CD4-positive, alpha-beta T cell treated with Interleukin-12 subunit alpha and Interleukin-12 subunit beta, for 1 hour (primary cell): ENCODE measurements at regions not wholly inside any gene's neighbourhood (a gene's known extent, or its start where the extent isn't known, plus 50 kb on each side); places are given as distances from the start of the nearest gene placed in this dataset.

ENCODE experiments used
- DNase-seq: peaks from one replicate; pipeline ENCODE4 v3.0.0-alpha.2; 2020

GRCh38 chr11:36807871-36808270 is 209.8 kb upstream of the RAG2 start:
- DNase-seq: no peak

- DNase-seq: no peak
Measured at GRCh38 chr11:36803084-36803483, 205.0 kb upstream of the RAG2 start.

GRCh38 chr11:36792996-36793914 is 195.2 kb upstream of the RAG2 start:
- DNase-seq: no peak

- no peak for DNase-seq
Measured at GRCh38 chr11:36791957-36792356, 193.9 kb upstream of the RAG2 start.

- no peak for DNase-seq
Measured at GRCh38 chr11:36790526-36790925, 192.5 kb upstream of the RAG2 start.

GRCh38 chr11:36783808-36784207 is 185.8 kb upstream of the RAG2 start:
- DNase-seq: no peak

- DNase-seq: no peak
Measured at GRCh38 chr11:36779791-36780190, 181.8 kb upstream of the RAG2 start.

GRCh38 chr11:36777311-36777710 is 179.3 kb upstream of the RAG2 start:
- no peak for DNase-seq

GRCh38 chr11:36775756-36776155 is 177.7 kb upstream of the RAG2 start:
- DNase-seq: no peak

- DNase-seq: no peak
Measured at GRCh38 chr11:36775130-36775529, 177.1 kb upstream of the RAG2 start.

- no peak for DNase-seq
Measured at GRCh38 chr11:36774603-36775002, 176.6 kb upstream of the RAG2 start.

- DNase-seq: no peak
Measured at GRCh38 chr11:36763187-36763586, 165.2 kb upstream of the RAG2 start.

GRCh38 chr11:36757075-36757474 is 159.0 kb upstream of the RAG2 start:
- no peak for DNase-seq

- no peak for DNase-seq
Measured at GRCh38 chr11:36753960-36754359, 155.9 kb upstream of the RAG2 start.

- no peak for DNase-seq
Measured at GRCh38 chr11:36751996-36752395, 154.0 kb upstream of the RAG2 start.

GRCh38 chr11:36751335-36751781 is 153.3 kb upstream of the RAG2 start:
- no peak for DNase-seq

- no peak for DNase-seq
Measured at GRCh38 chr11:36750349-36750748, 152.3 kb upstream of the RAG2 start.

GRCh38 chr11:36748836-36749235 is 150.8 kb upstream of the RAG2 start:
- DNase-seq: no peak

GRCh38 chr11:36746886-36747710 is 149.1 kb upstream of the RAG2 start:
- peak; percentile 87 for DNase-seq

GRCh38 chr11:36744375-36745168 is 146.5 kb upstream of the RAG2 start:
- peak; percentile 50 for DNase-seq

GRCh38 chr11:36743039-36743438 is 145.0 kb upstream of the RAG2 start:
- DNase-seq: no peak

- no peak for DNase-seq
Measured at GRCh38 chr11:36741515-36741914, 143.5 kb upstream of the RAG2 start.

GRCh38 chr11:36738292-36738861 is 140.3 kb upstream of the RAG2 start:
- no peak for DNase-seq
